H1 (cell line): ENCODE measurements at regions not wholly inside any gene's neighbourhood (a gene's known extent, or its start where the extent isn't known, plus 50 kb on each side); places are given as distances from the start of the nearest gene placed in this dataset.
A peak's percentile ranks its signal among the peaks of the same experiment; 100 is the strongest.

Experiments
- BRCA1 ChIP-seq: IDR thresholded peaks from 2 replicates; pipeline ENCODE4 v1.6.1; 2012; ENCODE audit warnings: low read depth, low read length, improper control_type of control experiment
- CHD2 ChIP-seq: IDR thresholded peaks from 2 replicates; pipeline ENCODE4 v1.6.1; 2012; ENCODE audit warnings: low read length, improper control_type of control experiment
- EGR1 ChIP-seq: IDR thresholded peaks from 2 replicates; pipeline ENCODE4 v1.6.1; 2011; ENCODE audit warnings: low read depth, low read length, borderline replicate concordance
- GTF2F1 ChIP-seq: IDR thresholded peaks from 2 replicates; pipeline ENCODE4 v1.6.1; 2012; ENCODE audit warnings: low read depth, low read length, improper control_type of control experiment, borderline replicate concordance
- JUN ChIP-seq: IDR thresholded peaks from 2 replicates; pipeline ENCODE4 v1.6.1; 2011; ENCODE audit warnings: low read depth, mild to moderate bottlenecking, improper control_type of control experiment, low read length
- TCF12 ChIP-seq: IDR thresholded peaks from 2 replicates; pipeline ENCODE4 v1.6.1; 2011; ENCODE audit warnings: low read depth, mild to moderate bottlenecking, low read length
- TF ChIP-seq, protein P1 (sequence below), 3 experiments: IDR thresholded peaks; 1 replicate in 2 of 3; 2 replicates in 1 of 3; pipeline versions ENCODE4 v1.5.1 to v1.6.1; 2011; ENCODE audit warnings: low read length in 3 of 3, mild to moderate bottlenecking in 3 of 3, inconsistent platforms in 2 of 3, low read depth in 1 of 3, moderate library complexity in 1 of 3; ENCODE audit not compliant: insufficient read depth in 1 of 3; ENCODE audit errors: control extremely low read depth in 1 of 3
- TF ChIP-seq, protein P2 (sequence below): IDR thresholded peaks from 2 replicates; pipeline ENCODE4 v1.6.1; 2012; ENCODE audit warnings: inconsistent platforms

DNA sequence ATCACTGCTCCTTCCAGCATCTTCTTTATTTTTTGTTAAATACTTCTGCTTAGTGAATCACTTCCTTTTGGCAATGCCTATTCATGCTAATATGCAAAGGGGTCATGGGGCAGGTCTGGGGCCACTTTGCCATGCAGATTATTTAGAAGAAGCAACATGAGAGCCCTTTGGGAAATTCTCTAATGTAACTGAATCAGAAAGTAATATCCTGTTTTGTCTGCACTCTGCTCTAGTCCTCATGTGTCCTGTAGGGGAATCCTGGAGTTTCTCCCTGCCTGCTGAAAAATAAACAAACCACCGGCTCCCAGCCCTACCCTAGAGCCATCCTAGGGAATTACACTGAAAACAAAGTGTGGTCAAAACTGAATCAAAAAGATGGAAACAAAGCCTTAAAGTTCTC lies 176.5 kb upstream of the POU2AF2 start:
- TF ChIP-seq TCF12 (no peak), EGR1 (no peak), BRCA1 (no peak), GTF2F1 (no peak), JUN (no peak), CHD2 (no peak)
- TF ChIP-seq, protein P1, sequence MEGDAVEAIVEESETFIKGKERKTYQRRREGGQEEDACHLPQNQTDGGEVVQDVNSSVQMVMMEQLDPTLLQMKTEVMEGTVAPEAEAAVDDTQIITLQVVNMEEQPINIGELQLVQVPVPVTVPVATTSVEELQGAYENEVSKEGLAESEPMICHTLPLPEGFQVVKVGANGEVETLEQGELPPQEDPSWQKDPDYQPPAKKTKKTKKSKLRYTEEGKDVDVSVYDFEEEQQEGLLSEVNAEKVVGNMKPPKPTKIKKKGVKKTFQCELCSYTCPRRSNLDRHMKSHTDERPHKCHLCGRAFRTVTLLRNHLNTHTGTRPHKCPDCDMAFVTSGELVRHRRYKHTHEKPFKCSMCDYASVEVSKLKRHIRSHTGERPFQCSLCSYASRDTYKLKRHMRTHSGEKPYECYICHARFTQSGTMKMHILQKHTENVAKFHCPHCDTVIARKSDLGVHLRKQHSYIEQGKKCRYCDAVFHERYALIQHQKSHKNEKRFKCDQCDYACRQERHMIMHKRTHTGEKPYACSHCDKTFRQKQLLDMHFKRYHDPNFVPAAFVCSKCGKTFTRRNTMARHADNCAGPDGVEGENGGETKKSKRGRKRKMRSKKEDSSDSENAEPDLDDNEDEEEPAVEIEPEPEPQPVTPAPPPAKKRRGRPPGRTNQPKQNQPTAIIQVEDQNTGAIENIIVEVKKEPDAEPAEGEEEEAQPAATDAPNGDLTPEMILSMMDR (IDR thresholded peaks at IDR 0.05; ENCODE audit: control extremely low read depth in 1 of 3, insufficient read depth in 1 of 3, low read depth in 1 of 3, low read length in 3 of 3): peak in 2 of 3 experiments; percentile 69 to 98; a peak in 3 of 4 replicates
- TF ChIP-seq, protein P2, sequence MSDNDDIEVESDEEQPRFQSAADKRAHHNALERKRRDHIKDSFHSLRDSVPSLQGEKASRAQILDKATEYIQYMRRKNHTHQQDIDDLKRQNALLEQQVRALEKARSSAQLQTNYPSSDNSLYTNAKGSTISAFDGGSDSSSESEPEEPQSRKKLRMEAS: no peak
